Panc1 (cell line): ENCODE measurements at regions not wholly inside any gene's neighbourhood (a gene's known extent, or its start where the extent isn't known, plus 50 kb on each side); places are given as distances from the start of the nearest gene placed in this dataset.

Source experiments
- ATAC-seq: fragments of 200-7000 bp; cut with Tn5 transposase; 2 replicates; pipeline ENCODE4 v1.9.1; 2020; ENCODE audit warnings: mild to moderate bottlenecking, moderate library complexity
- BruUV-seq: library from RNA; stranded (reverse); fragments of 400-500 nt; replicated peaks from 2 replicates; lab custom pipeline; 2021; lab: Mats Ljungman, UMichigan
- CTCF ChIA-PET: fragments of 300-600 bp; sonication (Branson Sonifier 250); formaldehyde crosslinking; loops from one replicate; lab custom pipeline; 2022; ENCODE audit warnings: antibody characterized with exemption; lab: Charles Lee
- POLR2A ChIA-PET: fragments of 300-600 bp; sonication (Branson Sonifier 250); formaldehyde crosslinking; loops from one replicate; lab custom pipeline; 2022; ENCODE audit warnings: antibody characterized with exemption; lab: Charles Lee
- DNase-seq: peaks from one replicate; pipeline ENCODE4 v3.0.0-alpha.2; 2010; ENCODE audit warnings: low read depth, low spot score
- H3K27ac ChIP-seq: 2 replicates; pipeline ENCODE4 v1.5.1; 2011; ENCODE audit warnings: mild to moderate bottlenecking, low read length, inconsistent platforms
- H3K27me3 ChIP-seq: fragments of 200-500 bp; sonication (Bioruptor generic); 2 replicates; pipeline ENCODE4 v1.6.0; 2014; ENCODE audit warnings: low read length, inconsistent platforms; ENCODE audit not compliant: control insufficient read depth, insufficient read depth
- H3K36me3 ChIP-seq: fragments of 200-500 bp; sonication (Bioruptor generic); 2 replicates; pipeline ENCODE4 v1.5.1; 2014; ENCODE audit warnings: inconsistent platforms, mild to moderate bottlenecking, low read length, moderate library complexity; ENCODE audit not compliant: control insufficient read depth, insufficient read depth
- H3K4me1 ChIP-seq: 2 replicates; pipeline ENCODE4 v1.5.1; 2011; ENCODE audit warnings: inconsistent platforms, mild to moderate bottlenecking, low read length, moderate library complexity; ENCODE audit not compliant: control insufficient read depth, insufficient read depth
- H3K4me3 ChIP-seq, 2 experiments: 2 replicates each; pipeline ENCODE4 v1.5.1; 2011 to 2012; ENCODE audit warnings: low read depth in 2 of 2, low read length in 2 of 2, mild to moderate bottlenecking in 2 of 2, inconsistent platforms in 1 of 2, moderate library complexity in 1 of 2
- H3K9me3 ChIP-seq: fragments of 200-500 bp; sonication (Bioruptor generic); 2 replicates; pipeline ENCODE4 v1.5.1; 2014; ENCODE audit warnings: low read depth, mild to moderate bottlenecking, inconsistent platforms, low read length, moderate library complexity; ENCODE audit not compliant: control insufficient read depth, insufficient read depth
- POLR2AphosphoS5 ChIP-seq: IDR thresholded peaks from 2 replicates; pipeline ENCODE4 v1.6.1; 2012; ENCODE audit warnings: mild to moderate bottlenecking, low read depth, low read length, moderate library complexity
- REST ChIP-seq, 2 experiments: IDR thresholded peaks; 2 replicates each; pipeline ENCODE4 v1.6.1; 2011 to 2012; ENCODE audit warnings: low read depth in 2 of 2, control low read depth in 1 of 2, low read length in 1 of 2, mild to moderate bottlenecking in 1 of 2, moderate library complexity in 1 of 2; ENCODE audit not compliant: insufficient read depth in 1 of 2
- SIN3A ChIP-seq: IDR thresholded peaks from 2 replicates; pipeline ENCODE4 v1.6.1; 2012; ENCODE audit warnings: low read depth, mild to moderate bottlenecking, low read length, moderate library complexity, borderline replicate concordance; ENCODE audit not compliant: insufficient read depth
- TCF7L2 ChIP-seq: IDR thresholded peaks from 2 replicates; pipeline ENCODE4 v1.6.1; 2011; ENCODE audit warnings: mild to moderate bottlenecking, low read depth, low read length, inconsistent platforms
- in situ Hi-C: cut with HindIII; loops from 2 replicates; pipeline ENCODE4 v1.10.0; 2016; ENCODE audit warnings: low sequenced_read_pairs, low pct_unique_long_range_greater_than_20kb
- intact Hi-C: fragments of 100-400 bp; cut with micrococcal nuclease; formaldehyde crosslinking; loops from one replicate; pipeline ENCODE4 v1.10.0; 2022; ENCODE audit not compliant: unreplicated experiment
- TF ChIP-seq, protein P1 (sequence below): fragments of 450-650 bp; IDR thresholded peaks from 2 replicates; pipeline ENCODE4 v1.5.1; 2017; ENCODE audit warnings: mild to moderate bottlenecking

- TF ChIP-seq REST (IDR thresholded peaks at IDR 0.05; ENCODE audit: insufficient read depth in 1 of 2, low read depth in 2 of 2, low read length in 1 of 2) (no peak), TCF7L2 (no peak), SIN3A (no peak), POLR2AphosphoS5 (no peak)
- TF ChIP-seq, protein P1, sequence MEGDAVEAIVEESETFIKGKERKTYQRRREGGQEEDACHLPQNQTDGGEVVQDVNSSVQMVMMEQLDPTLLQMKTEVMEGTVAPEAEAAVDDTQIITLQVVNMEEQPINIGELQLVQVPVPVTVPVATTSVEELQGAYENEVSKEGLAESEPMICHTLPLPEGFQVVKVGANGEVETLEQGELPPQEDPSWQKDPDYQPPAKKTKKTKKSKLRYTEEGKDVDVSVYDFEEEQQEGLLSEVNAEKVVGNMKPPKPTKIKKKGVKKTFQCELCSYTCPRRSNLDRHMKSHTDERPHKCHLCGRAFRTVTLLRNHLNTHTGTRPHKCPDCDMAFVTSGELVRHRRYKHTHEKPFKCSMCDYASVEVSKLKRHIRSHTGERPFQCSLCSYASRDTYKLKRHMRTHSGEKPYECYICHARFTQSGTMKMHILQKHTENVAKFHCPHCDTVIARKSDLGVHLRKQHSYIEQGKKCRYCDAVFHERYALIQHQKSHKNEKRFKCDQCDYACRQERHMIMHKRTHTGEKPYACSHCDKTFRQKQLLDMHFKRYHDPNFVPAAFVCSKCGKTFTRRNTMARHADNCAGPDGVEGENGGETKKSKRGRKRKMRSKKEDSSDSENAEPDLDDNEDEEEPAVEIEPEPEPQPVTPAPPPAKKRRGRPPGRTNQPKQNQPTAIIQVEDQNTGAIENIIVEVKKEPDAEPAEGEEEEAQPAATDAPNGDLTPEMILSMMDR: no peak
- Histone ChIP-seq H3K36me3 (no peaks in the 10 kb centered on the region), H3K9me3 (no peaks in the 10 kb centered on the region), H3K27ac (no peak overlapping the region), H3K4me1 (no peaks in the 10 kb centered on the region), H3K4me3 (no peak overlapping the region), H3K27me3 (no peaks in the 10 kb centered on the region; the same call in 1 of the 2 replicates)
- CTCF ChIA-PET: no interaction called here
- BruUV-seq: no TSS peak
- no peak for DNase-seq
- POLR2A ChIA-PET: no interaction called here
- intact Hi-C loops (no loop called here), in situ Hi-C loops (no loop called here)
- no peak for ATAC-seq
Measured at GRCh38 chr6:148155293-148155692, 187.3 kb upstream of the SASH1 start.

GRCh38 chr6:148157841-148158240, 184.8 kb upstream of the SASH1 start:
- CTCF ChIA-PET: no interaction called here
- ATAC-seq (no peak), DNase-seq (no peak)
- no TSS peak for BruUV-seq
- POLR2A ChIA-PET: no interaction called here
- intact Hi-C loops (no loop called here), in situ Hi-C loops (no loop called here)
- H3K4me1 ChIP-seq: no peaks in the 10 kb centered on the region
- no peaks in the 10 kb centered on the region; the same call in 1 of the 2 replicates for H3K27me3 ChIP-seq
- H3K9me3 ChIP-seq: no peaks in the 10 kb centered on the region
- H3K36me3 ChIP-seq: no peaks in the 10 kb centered on the region
- TF ChIP-seq REST (IDR thresholded peaks at IDR 0.05; ENCODE audit: insufficient read depth in 1 of 2, low read depth in 2 of 2, low read length in 1 of 2) (no peak), SIN3A (no peak), TCF7L2 (no peak), POLR2AphosphoS5 (no peak)
- TF ChIP-seq, protein P1: no peak
- H3K4me3 ChIP-seq: no peak overlapping the region
- no peak overlapping the region for H3K27ac ChIP-seq
